Prostate gland (tissue), 2 donors: ENCODE measurements at regions not wholly inside any gene's neighbourhood (a gene's known extent, or its start where the extent isn't known, plus 50 kb on each side); places are given as distances from the start of the nearest gene placed in this dataset.

ENCODE experiments used
- CTCF ChIP-seq, 4 experiments: fragments of 200-600 bp in 2 of 4; fragments of 450-650 bp in 2 of 4; sonication (generic) in 2 of 4; IDR thresholded peaks; 1 replicate in 3 of 4; 2 replicates in 1 of 4; pipeline ENCODE4 v1.5.1; 2016 to 2019; ENCODE audit warnings: antibody characterized with exemption in 4 of 4, mild to moderate bottlenecking in 2 of 4, moderate library complexity in 2 of 4
- POLR2A ChIP-seq: fragments of 450-650 bp; IDR thresholded peaks from one replicate; pipeline ENCODE4 v1.6.1; 2016; ENCODE audit warnings: antibody characterized with exemption, mild to moderate bottlenecking

GRCh38 chr12:88723219-88723618, 142.9 kb upstream of the KITLG start:
- TF ChIP-seq CTCF (IDR thresholded peaks at IDR 0.05) (no peak), POLR2A (no peak)
